ENCODE measurements at regions not wholly inside any gene's neighbourhood (a gene's known extent, or its start where the extent isn't known, plus 50 kb on each side); places are given as distances from the start of the nearest gene placed in this dataset.

DNA sequence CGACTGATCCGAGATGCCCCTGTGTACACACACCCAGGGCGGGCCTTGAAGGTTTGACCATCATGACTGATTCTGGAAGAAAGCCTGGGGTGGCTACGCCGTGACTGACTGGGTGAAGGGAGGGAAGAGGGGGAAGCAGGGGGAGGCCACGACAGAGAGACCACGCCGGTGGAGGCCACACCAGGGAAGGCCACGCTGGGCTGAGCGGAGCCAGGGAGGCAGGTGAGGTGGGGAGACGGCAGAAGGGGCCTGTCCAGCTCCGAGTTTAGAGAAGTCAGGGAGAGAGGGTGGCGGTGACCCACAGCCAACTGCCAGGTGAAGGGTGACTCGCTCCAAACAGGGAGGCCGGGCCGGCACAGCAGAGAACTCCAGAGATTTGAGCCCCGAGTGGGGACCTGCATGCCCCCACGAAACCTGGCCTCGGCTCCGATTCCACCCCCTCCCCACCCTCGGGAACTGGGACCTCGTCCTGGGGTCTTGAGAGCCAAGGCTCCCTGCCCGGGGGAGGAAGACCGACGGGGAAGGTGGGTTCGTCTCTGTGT is 102.6 kb downstream of the PTPRS start:
- Histone ChIP-seq H3K9me1 (ENCODE audit: control insufficient read depth, extremely low read depth, insufficient read depth, low read length) (no peaks in the 10 kb centered on the region), H3K27me3 (ENCODE audit: control insufficient read depth, extremely low read depth, insufficient read depth, low read length) (no peaks in the 10 kb centered on the region), H3K4me1 (ENCODE audit: control insufficient read depth, extremely low read depth, insufficient read depth, low read length) (no peaks in the 10 kb centered on the region), H3K27ac (ENCODE audit: control insufficient read depth, insufficient read depth, low read length) (no peak overlapping the region), H3K79me2 (ENCODE audit: control insufficient read depth, insufficient read depth, low read length) (no peaks in the 10 kb centered on the region), H2AFZ (ENCODE audit: control insufficient read depth, low read length) (no peak overlapping the region), H4K20me1 (ENCODE audit: control insufficient read depth, extremely low read depth, insufficient read depth, low read length) (no peaks in the 10 kb centered on the region), H3K9me3 (ENCODE audit: control insufficient read depth, low read depth, low read length) (no peaks in the 10 kb centered on the region), H3K4me2 (ENCODE audit: control insufficient read depth, extremely low read depth, insufficient read depth, low read depth, low read length) (no peak overlapping the region), H3K36me3 (ENCODE audit: control insufficient read depth in 2 of 2, extremely low read depth in 1 of 2, insufficient read depth in 2 of 2, low read length in 2 of 2) (no peaks in the 10 kb centered on the region), H3K4me3 (ENCODE audit: control insufficient read depth in 2 of 3, extremely low read depth in 1 of 3, insufficient read depth in 2 of 3, low read depth in 1 of 3, low read length in 3 of 3) (no peak overlapping the region), H3K9ac (ENCODE audit: control insufficient read depth, extremely low read depth, insufficient read depth, low read length) (no peak overlapping the region)
- DNase-seq (ENCODE audit: low read depth, low spot score), result no peak
- FAIRE-seq, result no peak
- dilution Hi-C loops (cut with MboI; ENCODE audit: extremely low pct_ligation_motif_present, low sequenced_read_pairs), result no loop called here
- TF ChIP-seq EZH2 (IDR thresholded peaks at IDR 0.05; ENCODE audit: low read length), result no peak
- TF ChIP-seq, protein P1, sequence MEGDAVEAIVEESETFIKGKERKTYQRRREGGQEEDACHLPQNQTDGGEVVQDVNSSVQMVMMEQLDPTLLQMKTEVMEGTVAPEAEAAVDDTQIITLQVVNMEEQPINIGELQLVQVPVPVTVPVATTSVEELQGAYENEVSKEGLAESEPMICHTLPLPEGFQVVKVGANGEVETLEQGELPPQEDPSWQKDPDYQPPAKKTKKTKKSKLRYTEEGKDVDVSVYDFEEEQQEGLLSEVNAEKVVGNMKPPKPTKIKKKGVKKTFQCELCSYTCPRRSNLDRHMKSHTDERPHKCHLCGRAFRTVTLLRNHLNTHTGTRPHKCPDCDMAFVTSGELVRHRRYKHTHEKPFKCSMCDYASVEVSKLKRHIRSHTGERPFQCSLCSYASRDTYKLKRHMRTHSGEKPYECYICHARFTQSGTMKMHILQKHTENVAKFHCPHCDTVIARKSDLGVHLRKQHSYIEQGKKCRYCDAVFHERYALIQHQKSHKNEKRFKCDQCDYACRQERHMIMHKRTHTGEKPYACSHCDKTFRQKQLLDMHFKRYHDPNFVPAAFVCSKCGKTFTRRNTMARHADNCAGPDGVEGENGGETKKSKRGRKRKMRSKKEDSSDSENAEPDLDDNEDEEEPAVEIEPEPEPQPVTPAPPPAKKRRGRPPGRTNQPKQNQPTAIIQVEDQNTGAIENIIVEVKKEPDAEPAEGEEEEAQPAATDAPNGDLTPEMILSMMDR (optimal IDR thresholded peaks at IDR 0.05 in 1 of 3, IDR thresholded peaks at IDR 0.05 in 1 of 3, conservative IDR thresholded peaks at IDR 0.05 in 1 of 3; ENCODE audit: extremely low read depth in 1 of 3, insufficient read depth in 2 of 3, low read length in 3 of 3), result no peak

DNA sequence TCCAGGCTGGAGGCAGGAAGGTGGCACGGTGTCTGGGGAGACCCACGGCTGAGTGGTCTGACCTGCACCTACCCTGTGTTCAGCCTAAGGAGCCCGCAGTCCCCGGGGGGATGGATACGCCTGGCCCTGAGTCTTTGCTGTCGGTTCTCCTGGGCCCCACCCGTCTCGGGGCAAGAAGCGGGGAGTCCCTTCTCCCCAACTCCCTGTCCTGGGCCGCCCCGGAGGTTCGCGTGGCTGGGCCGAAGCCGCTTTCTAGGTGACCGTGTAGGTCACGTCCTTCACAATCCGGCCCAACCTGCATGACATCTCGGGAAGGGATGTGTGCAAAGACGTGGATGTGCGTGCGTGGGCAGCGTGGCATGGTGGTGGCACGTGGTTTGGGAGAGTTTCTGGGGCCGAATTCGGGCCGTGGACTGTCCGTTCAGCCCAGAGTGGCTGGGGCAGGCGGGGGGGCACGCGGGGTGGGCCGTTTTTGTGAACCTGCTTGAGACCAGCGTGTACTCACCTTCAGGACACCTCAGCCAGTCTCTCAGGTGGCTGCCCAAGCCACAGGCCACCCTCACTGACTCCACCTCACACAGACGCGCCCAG is 103.3 kb downstream of the PTPRS start:
- Histone ChIP-seq H3K9me3 (ENCODE audit: control insufficient read depth, low read depth, low read length) (no peaks in the 10 kb centered on the region), H3K4me3 (ENCODE audit: control insufficient read depth in 2 of 3, extremely low read depth in 1 of 3, insufficient read depth in 2 of 3, low read depth in 1 of 3, low read length in 3 of 3) (no peak overlapping the region), H3K9ac (ENCODE audit: control insufficient read depth, extremely low read depth, insufficient read depth, low read length) (no peak overlapping the region), H4K20me1 (ENCODE audit: control insufficient read depth, extremely low read depth, insufficient read depth, low read length) (no peaks in the 10 kb centered on the region), H3K4me1 (ENCODE audit: control insufficient read depth, extremely low read depth, insufficient read depth, low read length) (no peaks in the 10 kb centered on the region), H2AFZ (ENCODE audit: control insufficient read depth, low read length) (no peak overlapping the region), H3K36me3 (ENCODE audit: control insufficient read depth in 2 of 2, extremely low read depth in 1 of 2, insufficient read depth in 2 of 2, low read length in 2 of 2) (no peaks in the 10 kb centered on the region), H3K4me2 (ENCODE audit: control insufficient read depth, extremely low read depth, insufficient read depth, low read depth, low read length) (no peak overlapping the region), H3K27ac (ENCODE audit: control insufficient read depth, insufficient read depth, low read length) (no peak overlapping the region), H3K9me1 (ENCODE audit: control insufficient read depth, extremely low read depth, insufficient read depth, low read length) (no peaks in the 10 kb centered on the region), H3K79me2 (ENCODE audit: control insufficient read depth, insufficient read depth, low read length) (no peaks in the 10 kb centered on the region), H3K27me3 (ENCODE audit: control insufficient read depth, extremely low read depth, insufficient read depth, low read length) (no peaks in the 10 kb centered on the region)
- FAIRE-seq (no peak), DNase-seq (ENCODE audit: low read depth, low spot score) (no peak)
- TF ChIP-seq, protein P1 (optimal IDR thresholded peaks at IDR 0.05 in 1 of 3, IDR thresholded peaks at IDR 0.05 in 1 of 3, conservative IDR thresholded peaks at IDR 0.05 in 1 of 3; ENCODE audit: extremely low read depth in 1 of 3, insufficient read depth in 2 of 3, low read length in 3 of 3), result no peak
- TF ChIP-seq EZH2 (IDR thresholded peaks at IDR 0.05; ENCODE audit: low read length), result no peak
- dilution Hi-C loops (cut with MboI; ENCODE audit: extremely low pct_ligation_motif_present, low sequenced_read_pairs), result no loop called here
